Loucy (cell line): ENCODE measurements at regions not wholly inside any gene's neighbourhood (a gene's known extent, or its start where the extent isn't known, plus 50 kb on each side); places are given as distances from the start of the nearest gene placed in this dataset.
A peak's percentile ranks its signal among the peaks of the same experiment; 100 is the strongest.

Experiments
- H2AFZ ChIP-seq: fragments of 200-600 bp; sonication (generic); 2 replicates; pipeline ENCODE4 v1.6.0; 2016; ENCODE audit warnings: antibody characterized with exemption, mild to moderate bottlenecking, low read length, moderate library complexity
- H3F3A ChIP-seq: fragments of 200-600 bp; 2 replicates; pipeline ENCODE4 v1.6.0; 2016; ENCODE audit warnings: antibody characterized with exemption, low read depth, mild to moderate bottlenecking
- H3K27me3 ChIP-seq: fragments of 200-600 bp; sonication (generic); 2 replicates; pipeline ENCODE4 v1.6.1; 2014; ENCODE audit warnings: low read length, mild to moderate bottlenecking; ENCODE audit not compliant: insufficient read depth, poor library complexity, severe bottlenecking
- H3K36me3 ChIP-seq: fragments of 200-600 bp; sonication (generic); 2 replicates; pipeline ENCODE4 v1.6.1; 2016; ENCODE audit warnings: low read length; ENCODE audit not compliant: insufficient read depth
- H3K4me1 ChIP-seq: fragments of 200-600 bp; sonication (generic); 2 replicates; pipeline ENCODE4 v1.5.1; 2014; ENCODE audit warnings: low read length, mild to moderate bottlenecking; ENCODE audit not compliant: insufficient read depth, poor library complexity, severe bottlenecking
- H3K4me2 ChIP-seq: fragments of 200-600 bp; sonication (generic); 2 replicates; pipeline ENCODE4 v1.6.0; 2014; ENCODE audit warnings: antibody characterized with exemption, low read length, low read depth, mild to moderate bottlenecking; ENCODE audit not compliant: poor library complexity, severe bottlenecking
- H3K4me3 ChIP-seq: fragments of 200-600 bp; sonication (generic); 2 replicates; pipeline ENCODE4 v1.5.1; 2014; ENCODE audit warnings: low read length, mild to moderate bottlenecking, mixed read lengths; ENCODE audit not compliant: poor library complexity, severe bottlenecking
- H3K79me2 ChIP-seq: fragments of 200-600 bp; sonication (generic); 2 replicates; pipeline ENCODE4 v1.6.1; 2014; ENCODE audit warnings: low read length; ENCODE audit not compliant: insufficient read depth
- H3K9ac ChIP-seq: fragments of 200-600 bp; sonication (generic); 2 replicates; pipeline ENCODE4 v1.6.0; 2014; ENCODE audit warnings: mild to moderate bottlenecking, low read depth, low read length, moderate library complexity; ENCODE audit not compliant: poor library complexity, severe bottlenecking
- H3K9me2 ChIP-seq: fragments of 200-600 bp; sonication (generic); replicated peaks from 2 replicates; pipeline ENCODE4 v1.6.1; 2016; ENCODE audit warnings: low read depth, low read length, mixed read lengths
- H3K9me3 ChIP-seq: fragments of 200-600 bp; sonication (generic); 2 replicates; pipeline ENCODE4 v1.6.1; 2014; ENCODE audit warnings: mild to moderate bottlenecking, antibody characterized with exemption, low read length, low read depth; ENCODE audit not compliant: insufficient read depth
- H4K20me1 ChIP-seq: fragments of 200-600 bp; sonication (generic); 2 replicates; pipeline ENCODE4 v1.6.0; 2014; ENCODE audit warnings: antibody characterized with exemption, low read length, mild to moderate bottlenecking; ENCODE audit not compliant: insufficient read depth, poor library complexity, severe bottlenecking
- CTCF ChIP-seq: fragments of 200-600 bp; sonication (generic); conservative IDR thresholded peaks from 2 replicates; pipeline ENCODE4 v1.5.1; 2014; ENCODE audit warnings: mild to moderate bottlenecking, antibody characterized with exemption, low read length
- EZH2phosphoT487 ChIP-seq: fragments of 200-600 bp; IDR thresholded peaks from 2 replicates; pipeline ENCODE4 v1.6.1; 2018; ENCODE audit warnings: antibody characterized with exemption, mild to moderate bottlenecking, moderate library complexity, borderline replicate concordance

DNA sequence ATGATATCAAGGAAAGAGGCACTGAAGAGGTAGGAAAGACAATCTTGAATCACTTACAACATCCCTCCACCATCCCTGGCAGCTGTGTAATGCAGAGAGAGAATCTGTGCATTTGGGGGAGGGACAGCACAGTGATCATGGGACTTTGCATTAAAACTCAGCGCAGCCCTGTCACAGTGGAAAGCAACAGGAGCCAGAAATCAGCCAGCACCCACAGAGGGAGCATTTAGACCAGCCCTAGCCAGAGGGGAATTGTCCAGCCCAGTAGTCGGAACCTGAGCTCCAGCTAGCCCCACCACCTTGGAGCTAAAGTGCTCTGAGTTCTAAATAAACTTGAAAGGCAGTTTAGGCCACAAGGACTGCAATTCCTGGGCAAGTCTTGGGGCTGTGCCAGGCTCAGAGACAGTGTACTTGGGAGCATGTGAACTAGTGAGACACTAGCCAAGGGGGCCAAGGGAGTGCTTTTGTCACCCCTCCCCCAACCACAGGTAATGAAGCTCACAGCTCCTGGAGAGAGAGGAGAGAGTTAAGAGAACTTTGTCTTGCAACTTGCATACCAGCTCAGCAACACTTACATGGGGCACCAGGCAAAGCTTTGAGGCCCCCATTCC, 83.9 kb upstream of the FAM241A start:
- H3K4me2 ChIP-seq, result no peak overlapping the region
- H3K4me3 ChIP-seq, result no peak overlapping the region
- H2AFZ ChIP-seq, result peak overlapping the region; percentile 23; the same call in 1 of the 2 replicates

DNA sequence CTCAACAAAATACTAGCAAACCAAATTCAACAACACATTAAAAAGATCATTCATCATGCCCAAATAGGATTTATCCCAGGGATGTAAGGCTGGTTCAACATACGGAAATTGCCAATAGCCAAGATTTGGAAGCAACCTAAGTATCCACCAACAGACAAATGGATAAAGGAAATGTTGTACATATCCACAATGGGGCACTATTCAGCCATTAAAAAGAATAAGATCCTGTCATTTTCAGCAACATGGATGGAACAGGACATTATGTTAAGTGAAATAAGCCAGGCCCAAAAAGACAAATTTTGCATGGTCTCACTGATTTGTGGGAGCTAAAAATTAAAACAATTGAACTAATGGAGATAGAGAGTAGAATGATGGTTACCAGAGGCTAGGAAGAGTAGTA, 82.0 kb upstream of the FAM241A start:
- Histone ChIP-seq H3K4me1 (peaks cover 13% of the 10 kb centered on the region), H3K4me3 (no peak overlapping the region), H3K9ac (no peak overlapping the region), H3K4me2 (no peak overlapping the region), H3K9me3 (no peaks in the 10 kb centered on the region), H3F3A (no peaks in the 10 kb centered on the region), H3K27me3 (no peaks in the 10 kb centered on the region), H3K36me3 (no peaks in the 10 kb centered on the region), H3K9me2 (no peaks in the 10 kb centered on the region), H2AFZ (0 out of 2 replicates have a peak overlapping the region, but pooled peaks have one; percentile 16), H4K20me1 (no peaks in the 10 kb centered on the region), H3K79me2 (no peaks in the 10 kb centered on the region)
- TF ChIP-seq CTCF (peak; percentile 36), EZH2phosphoT487 (no peak)

More for the DNA sequence above, 83.9 kb upstream of the FAM241A start:
- Histone ChIP-seq H3K36me3 (no peaks in the 10 kb centered on the region), H3K4me1 (peaks cover 32% of the 10 kb centered on the region), H3K27me3 (no peaks in the 10 kb centered on the region), H3K79me2 (no peaks in the 10 kb centered on the region), H3K9ac (no peak overlapping the region), H3F3A (peaks cover 12% of the 10 kb centered on the region), H3K9me2 (no peaks in the 10 kb centered on the region), H3K9me3 (no peaks in the 10 kb centered on the region), H4K20me1 (no peaks in the 10 kb centered on the region)
- TF ChIP-seq EZH2phosphoT487 (no peak), CTCF (no peak)

DNA sequence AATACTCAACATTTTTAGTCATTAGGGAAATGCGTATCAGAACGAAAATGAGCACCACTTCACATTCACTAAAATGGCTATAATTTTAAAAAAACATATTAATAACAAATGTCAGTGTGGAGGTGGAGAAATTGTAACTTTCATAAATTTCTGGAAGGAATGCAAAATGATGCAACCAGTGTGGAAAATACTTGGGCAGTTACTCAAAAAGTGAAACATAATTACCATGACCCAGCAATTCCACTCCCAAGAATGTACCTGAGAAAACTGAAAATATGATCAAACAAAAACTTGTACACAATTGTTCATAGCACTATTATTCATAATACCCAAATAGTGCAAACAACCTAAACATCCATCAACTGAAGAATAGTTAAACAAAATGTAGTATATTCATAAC, 76.1 kb upstream of the FAM241A start:
- Histone ChIP-seq H3K79me2 (no peaks in the 10 kb centered on the region), H3F3A (no peaks in the 10 kb centered on the region), H3K4me2 (no peak overlapping the region), H3K4me3 (no peak overlapping the region), H4K20me1 (no peaks in the 10 kb centered on the region), H2AFZ (no peak overlapping the region), H3K36me3 (no peaks in the 10 kb centered on the region), H3K9me2 (no peaks in the 10 kb centered on the region), H3K9me3 (peaks cover 7% of the 10 kb centered on the region; the same call in 1 of the 2 replicates), H3K9ac (no peak overlapping the region), H3K4me1 (no peaks in the 10 kb centered on the region), H3K27me3 (no peaks in the 10 kb centered on the region)
- TF ChIP-seq CTCF, result no peak
- TF ChIP-seq EZH2phosphoT487, result no peak
